22Rv1 (cell line): ENCODE measurements at regions not wholly inside any gene's neighbourhood (a gene's known extent, or its start where the extent isn't known, plus 50 kb on each side); places are given as distances from the start of the nearest gene placed in this dataset.

Experiments used
- H3K27ac ChIP-seq: fragments of 450-650 bp; 2 replicates; pipeline ENCODE4 v1.5.1; 2017
- CTCF ChIP-seq: fragments of 450-650 bp; IDR thresholded peaks from 2 replicates; pipeline ENCODE4 v1.5.1; 2017; ENCODE audit warnings: mild to moderate bottlenecking
- ZFX ChIP-seq: fragments of 450-650 bp; IDR thresholded peaks from 2 replicates; pipeline ENCODE4 v1.6.1; 2017; ENCODE audit warnings: antibody characterized with exemption, borderline replicate concordance

DNA sequence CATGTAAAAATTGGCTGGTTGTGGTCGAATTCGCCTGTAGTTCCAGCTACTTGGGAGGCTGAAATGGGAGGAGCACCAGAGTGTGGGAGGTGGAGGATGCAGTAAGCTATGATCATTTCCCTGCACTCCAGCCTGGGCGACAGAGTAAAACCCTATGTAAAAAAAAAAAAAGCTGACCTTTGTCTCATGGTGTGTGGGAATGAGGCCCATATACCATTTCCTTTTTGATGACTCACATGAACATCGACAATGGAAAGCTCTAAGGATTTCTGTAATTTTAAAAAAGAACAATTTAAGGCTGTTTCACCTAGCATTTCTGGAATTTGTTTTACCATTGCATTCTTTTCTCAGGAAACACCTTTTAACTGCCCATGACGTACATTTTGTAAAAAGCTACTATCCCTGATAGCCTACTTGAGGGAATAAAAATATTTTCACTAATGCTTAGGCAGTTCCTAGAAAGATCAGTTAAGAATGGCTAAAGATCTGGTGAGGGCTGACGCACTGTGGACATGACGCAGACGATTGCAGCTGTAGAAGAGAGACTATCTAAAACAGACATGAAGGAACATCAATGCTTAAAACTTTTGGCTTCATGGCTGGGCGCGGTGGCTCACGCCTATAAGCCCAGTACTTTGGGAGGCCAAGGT lies 400.6 kb upstream of the IGFBP3 start:
- no peak overlapping the region for H3K27ac ChIP-seq
- no peak for TF ChIP-seq CTCF
- TF ChIP-seq ZFX: no peak

DNA sequence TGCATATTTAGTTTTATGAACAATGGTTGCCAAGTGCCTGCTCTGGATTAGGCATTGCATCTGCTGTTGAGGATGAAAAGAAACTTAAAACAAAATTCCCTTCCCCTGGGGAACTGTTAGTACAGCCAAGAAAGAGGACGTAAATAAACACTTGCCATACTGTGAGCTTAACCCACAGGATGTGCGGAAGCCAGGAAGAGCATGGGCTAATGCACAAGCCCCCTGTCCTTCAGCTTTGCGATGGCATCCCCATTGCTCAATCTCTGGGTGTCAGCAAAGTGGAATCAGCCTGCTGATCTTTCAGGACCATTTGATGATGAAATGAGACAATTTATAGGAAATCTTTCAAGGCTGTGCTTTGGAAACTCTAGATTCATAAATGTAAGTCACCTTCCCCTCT lies 399.9 kb upstream of the IGFBP3 start:
- TF ChIP-seq CTCF: no peak
- no peak for TF ChIP-seq ZFX
- no peak overlapping the region for H3K27ac ChIP-seq

DNA sequence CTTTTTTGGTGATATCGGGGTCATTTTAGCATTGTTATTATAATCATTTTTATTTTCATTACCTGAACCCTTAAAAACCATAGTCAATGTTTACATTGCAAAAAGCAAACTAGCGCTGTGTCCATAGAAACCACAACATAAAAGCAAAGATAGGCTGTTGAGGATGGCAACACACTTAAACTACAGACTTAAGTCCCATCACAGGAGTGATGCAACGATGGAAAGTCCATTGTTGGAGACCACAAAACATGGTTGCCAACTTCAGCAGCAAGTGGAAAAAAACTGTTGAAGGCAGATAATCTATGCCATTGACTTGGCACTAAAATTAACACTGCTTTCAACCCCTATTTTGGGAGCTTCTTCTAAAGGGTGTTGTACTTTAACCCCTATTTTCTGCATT lies 398.8 kb upstream of the IGFBP3 start:
- TF ChIP-seq CTCF: no peak
- TF ChIP-seq ZFX: no peak
- no peak overlapping the region for H3K27ac ChIP-seq

DNA sequence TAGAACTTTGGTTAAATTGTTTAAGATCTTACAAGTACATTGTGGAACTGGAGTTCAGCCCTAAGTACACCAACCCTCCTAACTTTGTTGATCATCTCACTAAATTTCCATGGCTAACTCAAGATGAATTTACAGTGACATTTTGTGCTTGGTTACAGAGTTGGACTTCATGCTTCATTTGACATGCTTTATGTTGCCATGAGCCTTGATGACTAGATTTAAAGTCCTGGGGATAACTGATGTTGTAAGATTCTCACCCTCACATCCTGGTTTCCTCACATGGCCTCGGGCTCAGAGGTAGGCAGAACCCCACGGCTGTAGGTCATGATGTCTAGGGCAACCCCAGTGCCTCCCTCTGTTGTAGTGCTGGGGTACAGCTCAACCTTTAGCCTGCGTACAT lies 397.2 kb upstream of the IGFBP3 start:
- no peak overlapping the region for H3K27ac ChIP-seq
- TF ChIP-seq ZFX (no peak), CTCF (no peak)

DNA sequence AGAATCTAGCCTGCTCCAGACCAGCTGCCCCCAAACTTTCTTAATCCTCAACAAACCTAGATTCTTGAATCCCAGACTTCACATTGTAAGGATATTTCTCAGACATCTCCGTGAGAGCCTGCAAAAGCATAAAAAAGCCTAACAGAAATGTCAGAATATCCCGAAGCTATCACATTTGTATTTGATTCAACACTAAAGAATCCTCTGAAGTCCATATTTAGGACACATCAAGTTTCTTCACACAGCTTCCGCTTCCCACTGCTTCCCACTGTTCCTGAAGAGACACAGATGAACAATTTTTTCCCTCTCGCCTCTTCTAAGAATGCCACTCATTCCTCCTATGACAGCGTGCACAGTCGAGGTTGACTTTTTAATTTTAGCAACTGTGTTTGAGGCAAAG lies 396.2 kb upstream of the IGFBP3 start:
- H3K27ac ChIP-seq: no peak overlapping the region
- TF ChIP-seq CTCF: no peak
- no peak for TF ChIP-seq ZFX

GRCh38 chr7:46315891-46316290 lies 394.8 kb upstream of the IGFBP3 start:
- H3K27ac ChIP-seq: no peak overlapping the region
- TF ChIP-seq ZFX (no peak), CTCF (no peak)

DNA sequence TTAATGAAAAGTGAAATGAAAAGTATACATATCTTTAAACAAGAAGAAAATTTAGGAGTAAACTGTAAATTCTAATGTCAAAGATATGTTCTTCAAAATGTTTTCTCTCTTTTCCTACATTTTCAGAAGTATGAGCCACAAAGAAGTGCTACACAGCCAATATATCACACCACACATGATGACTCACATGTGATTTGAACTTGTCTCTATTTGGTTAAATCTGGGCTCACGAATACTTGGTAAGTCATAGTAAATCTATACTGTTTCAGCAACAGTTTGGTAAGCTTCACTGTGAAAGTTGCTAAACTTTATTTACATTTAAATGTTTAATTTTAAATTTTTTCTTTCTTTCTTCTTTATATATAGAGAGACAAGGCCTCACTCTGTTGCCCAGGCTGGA lies 380.6 kb upstream of the IGFBP3 start:
- TF ChIP-seq CTCF (no peak), ZFX (no peak)
- no peak overlapping the region for H3K27ac ChIP-seq
